NCI-H526 treated with DMSO at 0.1 percent for 48 hours (cell line): ENCODE measurements at regions not wholly inside any gene's neighbourhood (a gene's known extent, or its start where the extent isn't known, plus 50 kb on each side); places are given as distances from the start of the nearest gene placed in this dataset.

Experiments
- DNase-seq: peaks from one replicate; lab custom pipeline; 2025; lab: John Stamatoyannopoulos, UW

DNA sequence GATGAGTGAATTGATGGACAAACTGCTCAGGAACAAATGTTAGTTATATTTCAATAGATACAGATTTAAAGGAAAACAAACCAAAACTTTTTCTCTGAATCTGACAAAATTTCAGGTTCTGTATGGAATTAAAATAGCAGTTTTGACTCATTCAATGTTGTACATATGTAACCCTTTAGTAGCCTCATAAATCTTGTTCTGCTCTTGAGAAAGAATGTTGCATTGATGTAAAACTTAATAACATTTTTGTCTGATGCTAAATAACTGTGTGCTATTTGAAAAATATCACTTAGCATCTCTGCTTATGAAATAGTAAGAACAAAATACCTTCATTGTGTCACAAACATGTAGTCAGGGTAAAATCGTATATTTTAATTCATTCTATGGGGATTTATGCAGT, 168.9 kb upstream of the NOVA1 start:
- no peak for DNase-seq

GRCh38 chr14:26773906-26774593, 176.2 kb upstream of the NOVA1 start:
- DNase-seq, result no peak

DNA sequence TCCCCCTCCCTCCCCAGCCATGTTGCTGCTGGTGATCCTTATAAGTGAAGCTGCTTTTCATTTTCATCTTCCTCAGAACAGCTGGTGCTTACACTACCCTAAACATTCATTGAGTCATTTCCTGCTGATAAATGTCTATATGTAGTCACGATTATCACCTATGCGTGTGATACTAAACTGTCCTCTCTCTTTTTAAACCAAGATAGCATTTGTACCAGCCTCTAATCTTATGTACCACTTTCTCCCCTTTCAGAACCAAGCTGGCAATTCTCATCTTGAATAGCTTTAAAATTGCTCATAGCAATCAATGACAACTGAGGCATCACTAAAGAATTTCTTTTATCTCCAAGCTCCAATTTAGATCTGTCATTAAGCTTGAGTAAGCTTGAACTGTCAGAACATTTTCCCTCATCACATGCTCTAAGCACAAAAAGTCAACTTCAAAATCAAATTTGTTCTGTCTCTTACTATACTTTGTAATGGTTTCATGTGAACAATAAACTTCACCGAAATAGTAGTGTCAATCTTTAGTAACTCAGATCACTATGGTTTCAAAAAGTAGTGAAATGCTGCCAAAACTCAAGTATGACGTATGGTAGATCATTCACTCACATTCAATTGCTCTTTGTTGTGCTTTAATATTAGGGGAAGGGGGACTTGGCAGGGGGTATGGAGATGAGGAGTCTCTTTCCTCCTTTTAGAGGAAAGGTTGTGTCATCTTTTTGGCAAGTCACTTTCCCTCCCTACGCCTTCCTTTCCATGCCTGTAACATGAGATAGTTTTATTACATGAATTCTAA, 178.1 kb upstream of the NOVA1 start:
- no peak for DNase-seq

- DNase-seq, result no peak
Observed at GRCh38 chr14:26791117-26791806, 193.4 kb upstream of the NOVA1 start.

- no peak for DNase-seq
Observed at GRCh38 chr14:26794731-26795130, 196.9 kb upstream of the NOVA1 start.

DNA sequence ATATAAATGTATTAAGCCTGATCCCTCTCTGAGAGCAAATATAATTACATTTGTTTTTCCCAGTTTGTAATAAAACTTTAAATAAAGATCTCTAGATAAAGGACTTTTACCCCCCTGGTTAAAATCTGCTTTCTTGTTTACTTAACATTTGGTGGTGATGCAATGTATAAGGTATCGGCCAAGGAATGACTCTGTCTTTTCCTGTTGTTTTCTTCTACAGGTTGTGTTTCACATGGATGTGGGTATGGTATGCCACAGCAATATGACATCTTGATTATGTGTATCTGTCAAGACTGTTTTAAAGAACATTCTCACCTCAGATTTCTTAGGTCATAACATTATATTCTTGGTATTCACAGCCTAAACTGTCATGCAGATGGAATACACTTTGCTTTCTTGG, 210.6 kb upstream of the NOVA1 start:
- no peak for DNase-seq

DNA sequence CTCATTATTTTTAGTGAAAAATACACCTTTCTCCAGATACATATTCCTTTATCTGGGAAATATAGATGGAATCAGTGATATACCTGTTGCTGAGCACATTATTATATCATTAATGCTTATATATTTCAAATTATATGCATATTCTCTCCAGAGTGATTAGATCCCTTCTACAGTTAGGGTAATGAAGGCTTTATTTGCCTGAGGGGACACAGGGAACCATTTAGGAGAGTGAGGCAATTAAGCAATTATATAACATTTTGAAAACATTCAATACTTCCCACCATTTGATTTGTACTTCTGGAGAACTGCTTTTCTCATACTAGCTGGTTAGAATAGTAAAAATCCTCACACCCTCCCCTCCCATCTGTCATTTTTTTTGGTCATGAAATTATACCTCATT, 212.8 kb upstream of the NOVA1 start:
- DNase-seq, result no peak

GRCh38 chr14:26811756-26812305, 214.0 kb upstream of the NOVA1 start:
- no peak for DNase-seq

DNA sequence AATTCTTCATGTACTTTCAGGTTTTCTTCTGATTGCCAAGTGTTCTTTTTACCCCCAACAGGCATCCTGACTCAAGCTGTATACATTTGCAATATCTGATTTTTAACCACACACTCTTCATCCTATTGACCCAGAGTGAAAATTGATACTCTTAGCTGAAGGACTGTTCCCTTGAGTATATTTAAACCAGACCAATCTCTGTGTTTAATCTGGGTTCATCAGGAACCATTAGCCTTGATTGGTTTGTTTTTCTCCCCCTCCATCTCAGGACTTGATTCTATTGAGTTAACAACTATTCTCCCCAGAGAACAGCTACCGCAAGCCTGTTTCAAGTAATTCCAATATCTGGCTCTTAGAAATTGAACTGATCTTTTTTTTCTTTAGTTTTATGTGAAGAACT, 222.3 kb upstream of the NOVA1 start:
- peak; percentile 35 for DNase-seq

DNA sequence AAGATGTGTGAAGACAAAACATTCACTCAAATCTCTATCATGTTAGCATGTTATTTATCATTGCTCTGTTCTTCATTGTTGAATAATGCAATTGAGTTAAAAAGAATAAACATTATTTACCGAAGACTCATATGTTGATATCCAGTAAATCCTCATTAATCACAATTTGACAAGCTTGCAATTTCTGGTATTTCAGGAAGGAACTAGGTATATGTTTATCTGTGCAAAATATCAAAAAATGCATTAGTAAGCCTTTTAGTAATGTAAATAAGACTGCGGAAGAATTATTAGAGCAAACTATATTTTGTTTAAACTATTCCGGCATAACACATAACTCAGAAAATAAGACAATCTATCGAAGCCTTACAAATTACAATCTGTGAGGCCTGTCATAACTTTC, 222.7 kb upstream of the NOVA1 start:
- no peak for DNase-seq

GRCh38 chr14:26828741-26829140, 230.9 kb upstream of the NOVA1 start:
- DNase-seq, result peak; percentile 96

DNA sequence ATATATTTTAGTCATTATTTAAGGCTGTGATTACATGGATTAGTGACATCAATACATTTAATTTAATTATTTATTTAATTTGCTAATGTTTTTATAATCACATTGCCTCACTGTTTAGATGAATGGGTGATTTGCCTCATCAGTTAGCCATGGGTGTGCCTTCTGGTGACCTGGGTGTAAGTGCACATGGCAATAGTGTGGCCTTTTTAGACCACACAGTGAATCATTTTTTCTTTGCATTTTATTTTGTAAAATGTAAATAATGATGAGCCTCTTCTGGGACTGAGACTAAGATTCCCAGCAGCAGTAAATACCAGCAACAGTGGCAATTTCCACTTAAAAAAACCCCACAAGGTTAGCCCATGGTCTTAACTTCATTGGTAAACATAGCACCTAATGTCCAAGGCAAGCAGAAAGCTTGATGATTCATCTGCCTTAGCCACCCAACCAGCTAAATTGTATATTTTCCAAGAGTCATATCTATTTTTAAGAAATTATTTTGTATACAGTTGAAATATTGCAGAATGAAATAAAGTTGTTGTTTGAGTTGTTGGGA, 235.9 kb upstream of the NOVA1 start:
- no peak for DNase-seq

DNA sequence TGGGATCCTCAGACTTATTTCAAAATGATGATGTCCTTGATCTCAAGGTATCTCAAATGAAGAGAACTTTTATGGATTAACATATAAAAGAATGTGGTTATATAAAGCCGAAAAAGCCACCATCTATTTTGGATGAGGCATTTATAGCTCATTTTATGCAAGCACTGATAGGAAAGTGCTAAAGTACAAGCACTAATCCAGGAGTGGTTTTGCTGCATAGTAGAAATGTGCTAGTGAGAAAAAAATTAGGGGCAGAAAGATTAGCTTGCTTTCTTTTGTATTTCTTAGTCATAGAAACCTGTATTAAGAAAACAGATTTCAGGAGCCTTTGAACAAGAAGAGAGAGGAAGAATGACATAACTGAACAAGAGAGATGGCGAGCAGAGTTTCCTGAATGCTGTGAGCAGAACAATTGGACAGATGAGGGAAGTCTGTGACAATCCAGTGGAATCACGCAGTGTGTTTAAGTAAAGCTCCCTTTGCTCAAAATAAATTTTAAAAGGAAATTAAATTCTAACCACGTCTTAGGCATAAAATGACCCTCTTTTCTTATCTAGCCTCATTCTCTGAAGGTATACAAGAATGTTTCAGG, 238.2 kb upstream of the NOVA1 start:
- DNase-seq, result no peak

DNA sequence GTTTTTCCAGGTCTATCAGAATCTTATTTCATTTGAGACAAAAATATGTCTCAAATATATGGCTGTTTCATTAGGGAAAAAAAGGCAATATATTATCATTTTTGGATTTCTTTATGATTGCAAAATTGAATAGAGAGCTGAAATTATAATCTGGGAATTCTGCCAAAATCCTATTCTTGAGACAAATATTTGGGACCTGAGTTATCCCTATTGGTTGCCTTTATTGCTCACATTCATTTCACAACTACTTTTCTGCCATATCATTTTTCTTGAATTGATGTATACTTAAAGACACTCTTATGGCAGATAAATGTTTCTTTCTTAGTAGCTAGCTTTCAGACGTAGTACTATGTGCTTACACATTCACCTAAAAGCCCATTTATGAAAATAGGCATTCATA, 241.6 kb upstream of the NOVA1 start:
- no peak for DNase-seq

DNA sequence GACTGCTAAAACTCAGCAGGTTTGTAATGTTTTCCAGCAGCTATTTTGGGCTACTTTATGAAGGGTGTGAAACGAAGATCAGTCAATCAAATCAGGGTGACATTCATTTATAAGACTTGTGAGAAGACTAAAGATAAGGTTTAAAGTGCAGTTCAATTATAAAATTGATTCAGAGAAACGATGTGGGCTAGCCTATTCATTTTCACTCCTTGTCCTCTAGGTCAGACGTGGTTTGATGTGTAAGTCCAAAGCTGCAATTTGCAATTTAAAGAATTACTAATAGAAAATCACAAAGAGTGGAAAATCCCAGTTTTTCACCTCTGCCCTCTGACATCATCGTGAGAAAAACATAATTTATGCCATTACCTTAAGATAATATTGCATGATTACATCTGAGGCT, 243.5 kb upstream of the NOVA1 start:
- DNase-seq, result no peak

GRCh38 chr14:26841920-26842741, 244.3 kb upstream of the NOVA1 start:
- DNase-seq, result no peak

DNA sequence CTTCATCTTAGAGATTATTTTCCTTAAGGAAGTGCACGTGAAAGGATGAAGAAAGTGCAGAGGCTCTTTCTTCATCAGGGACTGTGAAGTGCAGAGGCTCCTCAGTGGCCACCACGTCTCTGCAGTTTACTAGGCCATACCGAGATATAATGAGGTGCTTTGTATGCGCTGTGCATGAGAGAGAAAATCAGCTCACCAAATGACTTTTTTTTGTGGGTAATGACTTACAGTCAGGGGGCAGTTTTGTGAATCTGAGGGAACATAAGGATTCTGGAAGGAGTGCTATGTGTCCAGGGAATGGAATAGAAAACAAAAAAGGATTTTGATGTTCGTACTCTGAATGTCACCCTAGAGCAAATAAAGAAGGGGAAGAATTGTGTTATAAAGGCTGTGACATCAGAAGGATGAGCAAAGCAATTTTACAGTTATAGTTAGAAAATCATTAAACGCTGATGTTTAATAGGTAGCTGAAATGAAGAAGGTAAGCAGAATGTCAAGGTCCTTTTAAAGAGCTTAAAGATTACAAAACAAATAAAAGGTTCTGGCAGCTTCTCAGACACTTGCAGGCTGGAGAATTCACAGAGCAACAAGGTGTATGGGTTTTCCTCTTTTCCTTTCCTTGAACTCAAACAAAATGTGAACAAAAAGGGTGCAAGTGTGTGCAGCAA, 247.5 kb upstream of the NOVA1 start:
- no peak for DNase-seq

DNA sequence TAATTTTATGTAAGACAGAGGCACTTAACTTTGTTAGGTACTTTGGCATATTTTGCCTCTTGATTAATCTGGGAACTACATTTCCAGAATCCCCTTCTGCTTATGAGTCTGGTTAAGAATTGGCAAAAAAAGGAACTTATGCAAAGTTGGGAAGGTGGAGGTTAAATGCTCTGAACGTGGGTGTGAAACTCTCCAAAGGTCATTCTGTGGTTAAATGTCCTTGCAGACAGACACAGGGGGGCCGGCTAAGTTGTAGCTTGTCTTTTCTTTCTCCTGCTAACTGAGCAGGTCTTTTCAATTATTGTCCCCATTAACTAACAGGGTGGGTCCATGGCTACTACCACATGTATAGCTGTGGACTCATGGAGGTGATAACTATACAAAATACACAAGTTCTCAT, 248.6 kb upstream of the NOVA1 start:
- no peak for DNase-seq

- no peak for DNase-seq
Observed at GRCh38 chr14:26849514-26849913, 251.7 kb upstream of the NOVA1 start.

DNA sequence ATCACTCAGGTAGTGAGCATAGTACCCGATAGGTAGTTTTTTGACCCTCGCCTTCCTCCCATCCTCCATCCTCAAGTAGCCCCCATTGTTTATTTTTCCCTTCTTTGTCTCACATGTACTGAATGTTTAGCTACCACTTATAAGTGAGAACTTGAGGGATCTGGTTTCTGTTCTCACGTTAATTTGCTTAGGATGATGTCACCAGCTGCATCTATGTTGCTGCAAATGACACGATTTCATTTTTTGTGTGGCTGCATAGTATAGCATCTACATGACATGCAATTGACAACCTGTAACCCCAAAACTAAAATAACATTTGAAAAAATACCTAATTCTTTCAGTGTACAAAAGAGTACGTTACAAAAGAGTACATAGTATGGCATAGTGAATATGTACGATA, 254.0 kb upstream of the NOVA1 start:
- DNase-seq, result no peak
